ENCODE measurements at regions not wholly inside any gene's neighbourhood (a gene's known extent, or its start where the extent isn't known, plus 50 kb on each side); places are given as distances from the start of the nearest gene placed in this dataset.

DNA sequence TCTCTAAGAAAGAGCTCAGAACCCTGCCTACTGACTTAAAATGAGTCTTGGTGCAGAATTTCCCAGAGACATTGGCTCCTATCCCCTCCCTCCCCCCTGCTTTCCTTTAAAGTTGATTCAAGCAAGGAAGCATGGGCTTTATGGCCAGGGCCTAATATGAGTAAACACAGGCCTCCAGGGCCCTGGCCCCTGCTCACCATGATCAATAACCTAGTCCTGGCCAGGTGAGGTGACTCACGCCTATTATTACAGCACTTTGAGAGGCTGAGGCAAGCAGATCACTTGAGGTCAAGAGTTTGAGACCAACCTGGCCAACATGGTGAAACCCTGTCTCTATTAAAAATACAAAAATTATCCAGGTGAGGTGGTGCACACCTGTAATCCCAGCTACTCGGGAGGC is 165.1 kb upstream of the TMCC3 start:
- no peak for DNase-seq

DNA sequence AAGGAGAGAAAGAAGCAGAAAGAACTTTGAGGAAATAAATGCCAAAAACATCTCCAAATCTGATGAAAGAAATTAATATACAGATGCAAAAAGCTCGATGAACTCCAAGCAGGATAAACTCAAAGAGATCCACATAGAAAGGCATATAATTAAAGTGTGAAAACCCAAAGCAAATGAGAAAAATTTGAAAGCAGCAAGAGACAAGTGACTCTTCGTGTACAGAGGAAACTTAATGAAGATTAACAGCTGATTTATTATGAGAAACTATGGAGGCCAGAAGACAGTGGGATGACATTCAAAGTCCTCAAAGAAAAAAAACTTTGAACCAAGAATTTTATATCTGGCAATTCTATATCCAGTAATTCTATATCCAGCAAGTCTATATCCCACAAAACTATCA is 163.0 kb upstream of the TMCC3 start:
- no peak for DNase-seq

DNA sequence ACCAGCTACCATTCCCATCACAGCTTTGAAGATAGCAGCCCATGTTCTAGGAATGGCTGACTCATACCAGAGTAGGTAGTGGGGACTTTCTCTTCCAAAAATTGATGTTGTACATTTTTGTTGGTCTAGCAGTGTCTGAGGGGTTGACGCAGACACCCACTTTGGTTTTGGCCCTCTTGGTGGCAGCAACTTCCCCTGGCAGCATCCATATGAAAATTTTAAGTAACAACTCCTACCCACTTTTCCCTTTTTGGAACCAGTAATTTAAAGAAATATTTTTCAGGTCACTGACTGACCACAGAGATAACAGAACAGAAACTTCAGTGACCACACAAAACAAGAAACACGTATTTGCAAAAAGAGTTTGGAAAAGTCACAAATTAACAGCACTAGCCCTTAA is 162.0 kb upstream of the TMCC3 start:
- no peak for DNase-seq

DNA sequence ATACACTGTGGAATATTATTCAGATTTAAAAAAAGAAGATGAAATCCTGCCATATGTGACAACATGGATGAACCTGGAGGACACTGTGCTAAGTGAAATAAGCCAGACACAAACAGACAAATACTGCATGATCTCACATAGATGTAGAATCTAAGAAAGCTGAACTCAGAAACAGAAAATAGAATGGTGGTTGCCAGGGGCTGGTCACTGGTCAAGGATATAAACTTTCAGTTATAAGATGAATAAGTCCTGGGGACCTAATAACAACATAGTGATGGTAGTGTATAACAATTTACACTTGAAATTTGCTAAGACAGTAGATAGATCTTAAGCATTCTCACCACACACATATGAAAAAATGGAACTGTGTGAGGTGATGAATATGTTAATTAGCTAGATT is 161.3 kb upstream of the TMCC3 start:
- no peak for DNase-seq

DNA sequence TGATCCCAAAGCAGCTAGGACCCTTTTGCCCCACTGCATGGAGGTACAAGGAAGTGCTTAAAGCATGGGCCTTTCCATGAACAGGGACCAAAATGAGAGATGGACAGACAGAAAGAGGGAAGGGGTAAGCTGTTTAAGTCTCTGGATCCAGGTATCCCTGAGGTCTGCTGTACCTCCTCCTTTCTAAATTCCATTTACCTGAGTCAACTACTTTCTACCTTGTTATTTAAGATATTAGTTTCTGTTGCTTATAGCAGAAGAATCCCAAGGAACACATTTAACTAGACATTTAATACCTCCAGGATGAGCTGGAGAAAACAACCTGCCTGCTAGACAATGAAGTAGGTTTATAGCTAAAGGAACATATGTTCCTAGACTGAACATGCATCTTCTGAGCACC is 157.6 kb upstream of the TMCC3 start:
- DNase-seq: no peak

DNA sequence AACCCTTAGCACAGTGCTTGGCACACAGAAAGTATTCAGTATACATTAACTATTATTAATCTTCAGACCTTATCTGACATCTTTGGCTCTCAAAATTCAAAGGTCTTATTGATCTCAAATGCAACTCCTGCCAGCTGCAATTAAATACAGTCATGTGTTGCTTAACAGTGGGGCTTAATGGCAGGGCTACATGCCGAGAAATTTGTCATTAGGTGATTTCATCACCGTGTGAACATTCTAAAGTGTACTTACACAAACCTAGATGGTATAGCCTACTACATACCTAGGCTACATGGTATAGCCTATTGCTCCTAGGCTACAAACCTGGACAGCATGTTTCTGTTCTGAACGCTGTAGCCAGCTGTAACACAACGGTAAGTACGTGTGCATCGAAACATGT is 156.3 kb upstream of the TMCC3 start:
- DNase-seq: no peak

DNA sequence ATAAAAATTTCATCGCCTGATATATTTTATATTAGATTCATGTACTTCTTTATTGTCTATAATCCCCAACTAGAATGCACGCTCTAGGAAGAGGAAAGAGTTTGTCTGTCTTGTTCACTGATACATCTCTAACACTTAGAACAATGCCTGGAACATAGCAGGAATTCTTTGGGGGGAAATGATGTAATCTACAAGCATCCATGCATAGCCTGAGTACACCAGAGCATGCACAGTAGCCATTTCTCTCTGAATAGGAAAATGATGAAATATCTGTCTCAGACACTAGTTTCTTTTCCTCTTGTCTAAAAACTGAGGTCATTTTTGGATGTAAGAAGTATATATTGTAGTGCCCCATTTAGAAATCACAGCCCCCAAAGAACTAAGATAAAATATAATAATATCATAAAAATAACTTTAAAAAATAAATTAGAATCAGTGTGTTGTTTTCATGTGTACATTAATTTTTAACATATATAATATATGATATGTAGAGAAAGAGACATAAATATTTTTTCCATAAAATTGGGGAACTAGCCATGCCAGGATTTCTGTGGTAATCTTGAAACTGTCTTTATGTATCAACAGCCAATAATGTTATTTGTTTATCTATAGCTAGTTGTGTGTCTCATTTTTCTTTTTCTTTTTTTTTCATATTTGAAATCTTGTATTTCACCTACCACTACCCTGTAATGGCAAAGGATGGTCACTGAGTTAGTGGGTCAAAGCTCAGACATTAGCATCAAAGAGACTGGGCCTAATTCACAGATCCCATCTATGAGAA is 155.6 kb upstream of the TMCC3 start:
- DNase-seq: no peak

DNA sequence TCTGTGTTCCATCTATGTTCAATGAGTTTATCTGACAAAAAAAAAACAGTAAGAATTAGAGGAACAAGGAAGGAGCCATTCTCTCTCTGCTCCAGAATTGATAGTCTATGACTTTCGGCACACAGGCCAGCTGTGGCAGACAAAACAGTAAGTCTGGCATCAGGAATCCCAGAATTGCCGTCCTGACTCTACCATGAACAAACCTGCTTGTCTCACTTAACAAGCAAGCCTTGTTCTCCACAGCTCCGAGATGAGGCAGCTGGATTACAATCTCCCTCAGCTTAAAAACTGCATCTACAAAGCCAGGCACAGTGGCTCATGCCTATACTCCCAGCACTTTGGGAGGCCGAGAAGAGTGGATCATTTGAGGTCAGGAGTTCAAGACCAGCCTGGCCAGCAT is 153.6 kb upstream of the TMCC3 start:
- DNase-seq: no peak

DNA sequence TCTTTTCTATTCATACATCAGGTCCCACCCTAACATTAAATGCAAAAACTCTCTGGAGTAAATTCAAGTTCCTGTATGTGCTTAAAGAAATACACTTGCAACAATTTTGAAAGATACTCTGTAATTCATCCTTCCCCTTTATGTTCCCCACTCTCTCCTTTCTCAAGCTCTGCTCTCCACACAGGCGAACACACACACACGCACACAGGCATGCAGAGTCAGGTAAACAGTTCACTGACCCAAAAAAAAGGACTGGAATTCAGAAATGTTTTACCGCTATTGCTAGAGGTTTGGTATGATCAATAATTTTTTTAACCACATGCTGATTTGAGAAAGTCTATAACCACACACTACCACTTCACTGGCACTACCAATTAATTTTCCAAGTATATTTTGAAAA is 152.4 kb upstream of the TMCC3 start:
- no peak for DNase-seq

DNA sequence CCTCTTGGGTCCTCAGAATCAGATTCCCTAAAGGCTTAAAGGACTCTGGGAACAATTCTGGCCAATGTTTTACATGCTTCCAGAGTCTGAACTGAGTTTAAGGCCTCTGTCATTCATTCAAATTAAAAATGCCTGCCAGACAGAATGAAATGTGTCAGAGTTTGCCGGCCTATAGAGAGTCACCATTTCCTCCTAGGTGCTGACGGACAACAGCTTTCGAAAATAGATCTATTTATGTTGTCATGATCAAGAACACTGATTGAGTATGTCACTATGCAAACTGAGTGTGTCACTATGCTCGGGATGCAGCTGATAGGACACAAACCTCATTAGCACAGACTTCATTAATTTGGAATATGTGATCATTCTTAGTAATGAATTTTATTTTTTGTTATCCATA is 151.4 kb upstream of the TMCC3 start:
- no peak for DNase-seq

DNA sequence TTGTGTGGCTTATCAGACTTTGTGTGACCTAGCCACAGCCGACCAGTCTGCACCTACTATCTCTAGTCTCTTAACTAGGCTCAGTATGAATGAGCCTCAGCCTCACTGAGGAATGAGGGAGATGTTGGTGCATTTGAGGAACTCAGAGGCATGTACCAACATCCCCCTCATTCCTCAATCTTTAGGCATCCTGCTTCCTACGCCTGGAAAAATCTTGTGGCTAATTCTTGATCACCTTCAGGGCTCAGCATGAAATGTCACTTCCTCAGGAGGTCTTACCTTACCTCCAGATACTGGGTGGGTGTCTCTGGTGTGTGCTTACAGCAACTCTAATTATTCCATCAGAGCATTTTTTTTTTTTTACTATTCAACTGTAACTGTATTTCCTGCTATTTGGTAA is 148.8 kb upstream of the TMCC3 start:
- no peak for DNase-seq

DNA sequence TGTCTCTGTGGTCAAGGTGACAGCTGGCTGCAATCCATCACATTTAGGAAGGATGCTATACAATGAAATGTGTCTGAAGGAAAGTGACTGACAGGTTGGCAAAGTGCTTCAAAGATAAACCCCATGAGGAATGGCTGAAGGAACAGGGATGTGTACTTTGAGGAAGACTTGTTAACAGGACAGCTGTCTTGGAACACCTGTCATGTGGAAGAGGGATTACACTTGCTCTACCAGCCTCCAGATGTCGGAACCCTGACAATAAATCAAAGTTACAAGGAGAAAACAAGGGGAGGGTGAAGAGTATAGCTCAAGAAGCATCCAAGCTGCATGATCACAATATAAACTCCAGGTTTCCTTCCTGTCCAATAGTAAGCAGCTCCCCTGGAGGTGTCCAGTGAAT is 147.8 kb upstream of the TMCC3 start:
- DNase-seq: no peak

DNA sequence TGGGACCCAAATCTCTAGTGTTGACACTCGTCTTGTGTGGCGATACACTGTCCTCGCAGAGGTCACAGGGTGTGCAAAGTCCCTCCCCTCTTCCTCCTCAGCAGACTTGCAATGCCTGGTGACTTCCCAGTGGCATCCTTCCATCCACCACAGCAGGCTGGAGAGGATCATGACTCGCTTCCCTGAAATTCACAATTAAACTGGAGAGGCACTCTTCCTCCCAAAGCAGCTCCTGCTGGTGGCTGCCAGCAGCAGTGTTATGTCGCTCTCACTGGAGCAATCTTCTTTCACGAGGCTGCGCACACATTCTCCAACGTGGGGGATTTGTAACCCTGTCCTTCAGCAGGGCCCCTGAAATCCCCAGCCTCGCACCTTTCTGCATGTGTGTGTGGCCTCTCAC is 145.2 kb upstream of the TMCC3 start:
- no peak for DNase-seq

DNA sequence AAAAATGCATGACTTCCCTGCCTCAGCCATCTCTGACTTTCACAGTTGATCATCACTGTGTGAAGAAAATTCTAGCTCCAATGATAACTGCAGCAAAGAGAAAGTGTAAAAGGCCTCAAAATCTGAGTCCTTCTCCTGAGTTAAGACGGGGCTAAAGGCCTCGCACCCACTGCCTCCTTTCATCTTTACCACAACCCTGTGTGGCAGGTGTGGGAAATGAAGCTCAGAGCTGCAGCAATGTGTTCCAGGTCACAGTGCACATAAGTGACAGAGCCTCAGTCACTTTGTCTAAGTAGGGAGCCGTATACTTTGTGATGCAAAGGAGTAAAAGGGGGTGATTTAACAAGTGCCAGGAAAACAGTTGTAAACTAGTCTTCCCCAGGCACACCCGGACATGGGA is 144.7 kb upstream of the TMCC3 start:
- no peak for DNase-seq

DNA sequence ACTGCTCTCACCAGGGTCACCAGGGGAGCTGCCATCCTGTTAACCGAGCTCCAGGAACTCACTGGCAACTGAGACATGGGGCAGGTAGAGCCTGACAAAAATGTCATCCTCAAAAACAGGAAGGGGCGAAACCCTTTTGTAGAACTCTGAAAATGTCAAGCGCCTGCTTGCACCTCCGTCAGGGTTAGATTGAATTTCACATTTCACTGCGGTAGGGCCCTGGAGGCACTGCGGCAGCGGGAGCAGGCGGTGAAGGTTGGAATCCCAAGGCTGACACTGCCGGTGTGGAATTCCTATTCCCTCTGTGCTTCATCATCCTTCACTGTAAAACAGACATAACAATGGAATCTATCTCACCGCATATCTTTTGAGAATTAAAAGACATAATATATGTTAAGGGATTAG is 142.8 kb upstream of the TMCC3 start:
- DNase-seq: peak; percentile 36

DNA sequence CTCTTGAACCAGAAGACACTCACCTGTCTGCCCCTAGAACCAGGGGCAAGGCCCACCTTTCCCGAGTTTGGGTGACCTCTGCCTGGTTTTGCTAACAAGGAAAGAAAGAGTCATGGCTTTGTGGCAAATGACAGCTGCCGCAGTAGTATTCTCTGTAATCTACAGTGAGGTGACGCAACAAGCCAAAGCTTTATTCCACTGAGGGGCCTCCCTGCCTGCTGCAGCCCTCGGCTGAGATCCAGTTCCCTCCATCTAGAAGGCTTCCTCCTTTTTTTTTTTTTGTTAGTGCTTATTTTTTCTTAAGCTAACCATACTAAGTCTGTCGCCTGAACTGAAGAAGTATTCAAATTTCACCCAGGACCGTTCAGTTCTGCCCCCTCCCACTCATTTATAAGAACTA is 142.3 kb upstream of the TMCC3 start:
- DNase-seq: no peak

DNA sequence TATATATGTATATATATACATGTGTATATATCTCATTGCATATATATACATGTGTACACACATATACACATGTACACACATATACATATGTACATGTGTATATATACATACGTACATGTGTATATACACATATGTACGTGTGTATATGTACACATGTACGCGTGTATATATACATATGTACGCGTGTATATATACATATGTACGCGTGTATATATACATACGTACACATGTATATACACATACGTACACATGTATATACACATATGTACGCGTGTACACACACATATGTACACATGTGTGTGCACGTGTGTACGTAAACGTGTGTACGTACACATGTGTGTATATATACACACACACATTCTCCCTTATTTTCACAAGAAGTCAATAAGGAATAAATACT is 141.6 kb upstream of the TMCC3 start:
- DNase-seq: no peak

DNA sequence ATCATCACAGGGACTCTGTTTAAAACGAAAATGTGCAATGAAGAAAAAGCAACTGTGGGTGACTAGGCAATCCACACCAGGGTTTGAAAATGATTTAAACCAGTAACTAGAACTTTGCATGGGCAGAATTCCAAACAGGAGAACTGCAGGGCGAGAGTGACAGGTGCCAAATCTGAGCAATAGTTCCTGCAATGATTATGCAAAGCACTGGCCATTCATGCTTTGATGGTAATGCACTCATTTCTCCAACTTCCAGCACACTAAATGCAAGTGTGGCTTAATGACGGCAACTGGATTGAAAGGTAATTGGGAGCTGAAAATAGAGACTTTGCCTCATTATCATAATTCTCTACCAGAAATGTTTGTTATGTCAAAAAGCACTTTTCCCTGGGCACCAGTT is 140.5 kb upstream of the TMCC3 start:
- DNase-seq: no peak

DNA sequence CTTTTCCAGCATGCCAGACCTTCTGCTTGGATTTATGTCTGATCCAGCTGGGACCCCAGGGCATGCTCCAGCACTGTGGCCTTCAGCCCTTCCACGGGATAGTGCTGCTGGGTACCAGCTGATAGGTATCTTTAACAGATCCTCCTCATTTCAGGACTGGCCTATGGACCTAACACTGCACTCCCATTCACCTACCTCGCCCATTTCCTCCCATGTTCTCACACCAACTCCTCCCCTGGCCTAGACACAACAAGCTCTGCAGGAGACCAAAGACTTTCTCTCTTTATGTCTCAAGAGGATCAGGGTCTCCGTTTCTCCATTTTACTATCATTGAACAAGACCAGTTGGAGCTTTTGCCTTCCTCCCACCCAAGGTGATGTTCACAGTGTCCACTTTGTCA is 140.0 kb upstream of the TMCC3 start:
- DNase-seq: no peak

DNA sequence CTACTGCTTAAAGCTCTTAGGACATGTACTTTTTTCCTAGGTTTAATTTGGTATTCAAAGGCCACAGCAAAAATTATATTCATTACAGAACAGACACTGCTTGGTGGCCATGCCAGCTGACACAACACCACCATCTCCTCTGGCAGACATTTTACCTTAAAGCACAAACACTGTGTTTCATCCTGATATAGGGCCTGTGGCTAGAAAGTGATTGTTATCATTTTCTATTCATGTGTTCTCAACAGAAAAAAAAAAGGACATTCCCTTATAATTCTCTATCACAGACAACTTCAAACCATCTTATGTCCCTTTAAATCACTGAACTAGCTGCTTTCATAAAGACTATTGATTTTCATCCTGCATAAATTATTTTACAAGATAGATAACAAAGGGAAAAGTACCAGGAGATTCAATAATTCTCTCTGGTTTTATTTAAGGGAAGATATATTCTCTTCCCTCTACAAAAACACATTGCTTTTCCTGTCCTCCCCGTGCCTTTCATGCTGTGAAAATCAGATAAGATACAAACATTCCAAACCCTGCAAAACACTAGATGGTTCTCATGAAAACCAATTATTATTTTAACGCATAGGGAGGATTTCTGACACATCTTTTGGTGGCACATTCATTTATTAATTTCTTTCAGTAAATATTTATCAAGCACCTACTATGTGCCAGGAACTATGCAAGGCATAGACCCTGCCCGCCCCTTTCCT is 139.3 kb upstream of the TMCC3 start:
- DNase-seq: no peak

DNA sequence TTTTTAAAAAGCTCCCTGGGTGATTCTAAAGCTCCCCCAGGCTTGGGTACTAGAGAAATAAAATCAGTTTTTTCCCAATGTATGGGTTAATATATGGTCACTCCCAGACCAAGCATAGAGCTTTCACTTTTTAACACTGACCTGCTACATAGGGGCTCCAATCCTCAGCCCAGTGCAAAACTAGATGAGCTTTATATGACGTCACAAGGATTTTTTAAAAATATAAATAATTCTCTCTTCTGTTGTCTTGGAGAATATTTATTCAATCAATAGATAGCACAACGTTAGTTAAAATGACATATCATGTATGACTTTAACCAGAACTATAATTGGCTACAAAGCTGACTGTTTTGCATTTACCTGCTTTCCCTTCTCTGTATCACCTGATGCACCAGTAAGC is 137.9 kb upstream of the TMCC3 start:
- DNase-seq: no peak

DNA sequence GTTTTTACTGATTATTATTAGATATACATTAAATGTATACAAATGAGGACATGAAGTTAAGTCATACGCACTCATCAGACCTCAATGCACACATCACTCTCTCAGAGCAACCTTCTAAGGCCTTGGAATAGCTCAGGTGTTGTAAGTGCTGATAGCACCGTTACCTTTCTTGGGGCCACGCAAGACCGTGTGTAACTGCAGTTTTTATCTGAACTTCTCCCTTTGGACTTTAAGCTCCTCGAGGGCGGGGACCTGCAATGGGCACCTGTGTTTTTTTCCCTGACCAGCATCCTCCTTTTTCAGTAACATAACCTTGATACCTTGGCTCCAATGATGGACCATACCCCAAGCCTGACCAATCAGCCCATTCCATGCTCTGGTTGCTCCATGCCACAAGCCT is 136.5 kb upstream of the TMCC3 start:
- no peak for DNase-seq

DNA sequence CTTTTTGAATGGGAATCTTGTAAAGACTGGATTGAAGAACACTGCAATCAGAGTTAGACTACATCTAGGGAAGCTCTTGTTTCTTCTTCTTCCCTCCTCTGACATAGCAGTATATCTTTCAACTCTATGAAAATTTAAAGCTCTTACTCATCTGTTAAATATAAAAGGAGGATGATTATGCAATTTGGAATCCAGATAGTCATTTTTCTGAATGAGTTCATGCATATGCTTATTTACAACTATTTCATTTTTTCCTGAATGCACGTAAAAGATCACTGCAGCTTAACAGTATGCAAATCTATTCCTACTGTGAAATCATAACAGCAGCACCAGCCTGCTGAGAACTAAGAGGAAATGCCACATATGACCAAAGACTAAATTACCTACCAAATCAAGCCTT is 133.5 kb upstream of the TMCC3 start:
- DNase-seq: no peak

DNA sequence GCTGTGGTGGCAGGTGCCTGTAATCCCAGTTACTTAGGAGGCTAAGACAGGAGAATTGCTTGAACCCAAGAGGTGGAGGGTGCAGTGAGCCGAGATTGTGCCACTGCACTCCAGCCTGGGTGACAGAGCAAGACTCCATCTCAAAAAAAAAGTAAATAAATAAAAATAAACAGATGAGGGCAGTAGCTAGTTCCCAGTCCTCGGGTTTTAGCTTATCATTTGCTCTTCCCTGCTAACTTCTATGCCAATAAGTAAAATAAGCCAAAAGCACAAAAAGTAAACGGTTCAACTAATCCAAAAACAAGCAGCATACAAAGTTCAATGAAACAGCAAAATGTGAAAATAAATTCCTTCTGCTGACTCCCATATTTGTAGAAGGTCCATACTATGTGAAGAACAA is 133.0 kb upstream of the TMCC3 start:
- no peak for DNase-seq

DNA sequence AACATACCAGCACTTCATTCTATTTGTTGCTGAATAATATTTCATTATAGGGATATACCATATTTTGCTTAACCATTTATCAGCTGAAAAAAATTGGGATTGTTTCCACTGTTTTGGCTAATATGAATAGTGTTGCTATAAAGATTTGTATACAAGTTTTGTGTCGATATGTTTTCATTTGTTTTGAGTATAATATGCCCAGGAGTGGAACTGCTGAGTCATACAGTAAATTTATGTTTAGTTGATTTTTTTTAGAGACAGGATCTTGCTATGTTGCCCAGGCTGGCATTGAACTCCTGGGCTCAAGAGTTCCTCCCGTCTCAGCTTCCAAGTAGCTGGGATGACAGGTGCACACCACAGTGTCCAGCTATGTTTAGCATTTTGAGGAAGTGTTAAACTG is 131.5 kb upstream of the TMCC3 start:
- no peak for DNase-seq

All from right kidney (tissue), 1 donor.